Astrocyte (in vitro differentiated cells and primary cell): ENCODE measurements at regions not wholly inside any gene's neighbourhood (a gene's known extent, or its start where the extent isn't known, plus 50 kb on each side); places are given as distances from the start of the nearest gene placed in this dataset.

ENCODE experiments used
- DNase-seq: peaks from one replicate; pipeline ENCODE4 v3.0.0-alpha.2; 2010; ENCODE audit warnings: low read depth
- FAIRE-seq: peaks from 2 replicates; lab custom pipeline; 2011; peaks lifted over from hg19 to GRCh38; lab: Jason Lieb, UNC
- H2AFZ ChIP-seq: 2 replicates; pipeline ENCODE4 v1.6.0; 2012; ENCODE audit warnings: low read depth, low read length, inconsistent platforms
- H3K27ac ChIP-seq: 2 replicates; pipeline ENCODE4 v1.5.1; 2011; ENCODE audit warnings: low read depth, low read length, inconsistent platforms
- H3K27me3 ChIP-seq: 2 replicates; pipeline ENCODE4 v1.6.0; 2011; ENCODE audit warnings: low read length, inconsistent platforms; ENCODE audit not compliant: insufficient read depth
- H3K36me3 ChIP-seq: 2 replicates; pipeline ENCODE4 v1.5.1; 2011; ENCODE audit warnings: low read length, inconsistent platforms; ENCODE audit not compliant: insufficient read depth
- H3K4me1 ChIP-seq: 2 replicates; pipeline ENCODE4 v1.5.1; 2011; ENCODE audit warnings: low read length, inconsistent platforms; ENCODE audit not compliant: insufficient read depth
- H3K4me2 ChIP-seq: 2 replicates; pipeline ENCODE4 v1.6.0; 2012; ENCODE audit warnings: low read length, inconsistent platforms
- H3K4me3 ChIP-seq: 2 replicates; pipeline ENCODE4 v1.5.1; 2011; ENCODE audit warnings: low read depth, mild to moderate bottlenecking, low read length, inconsistent platforms; ENCODE audit not compliant: insufficient read depth
- H3K79me2 ChIP-seq: 2 replicates; pipeline ENCODE4 v1.6.0; 2012; ENCODE audit warnings: mild to moderate bottlenecking, low read length, inconsistent platforms; ENCODE audit not compliant: insufficient read depth
- H3K9ac ChIP-seq: 2 replicates; pipeline ENCODE4 v1.6.0; 2012; ENCODE audit warnings: mild to moderate bottlenecking, low read length, inconsistent platforms
- H3K9me3 ChIP-seq: 2 replicates; pipeline ENCODE4 v1.5.1; 2012; ENCODE audit warnings: low read depth, mild to moderate bottlenecking, low read length, inconsistent platforms; ENCODE audit not compliant: insufficient read depth
- H4K20me1 ChIP-seq: 2 replicates; pipeline ENCODE4 v1.6.0; 2012; ENCODE audit warnings: low read length, inconsistent platforms; ENCODE audit not compliant: insufficient read depth
- H3K27ac Mint-ChIP-seq: one replicate; pipeline ENCODE4 v1.8.0; 2021; ENCODE audit warnings: mild to moderate bottlenecking, mixed read lengths; ENCODE audit not compliant: unreplicated experiment
- H3K27me3 Mint-ChIP-seq: one replicate; pipeline ENCODE4 v1.8.0; 2021; ENCODE audit warnings: low read depth, mixed read lengths; ENCODE audit not compliant: unreplicated experiment
- H3K36me3 Mint-ChIP-seq: one replicate; pipeline ENCODE4 v1.8.0; 2021; ENCODE audit warnings: low read depth, mixed read lengths; ENCODE audit not compliant: unreplicated experiment
- H3K4me1 Mint-ChIP-seq: one replicate; pipeline ENCODE4 v1.8.0; 2021; ENCODE audit warnings: low read depth, mixed read lengths; ENCODE audit not compliant: unreplicated experiment
- H3K4me3 Mint-ChIP-seq: one replicate; pipeline ENCODE4 v1.8.0; 2021; ENCODE audit warnings: mild to moderate bottlenecking, moderate library complexity, mixed read lengths; ENCODE audit not compliant: unreplicated experiment
- H3K9me3 Mint-ChIP-seq: one replicate; pipeline ENCODE4 v1.8.0; 2021; ENCODE audit warnings: mild to moderate bottlenecking, mixed read lengths; ENCODE audit not compliant: unreplicated experiment
- CTCF ChIP-seq: IDR thresholded peaks from 2 replicates; pipeline ENCODE4 v1.5.1; 2011; ENCODE audit warnings: low read depth, mild to moderate bottlenecking, inconsistent platforms, low read length, moderate library complexity; ENCODE audit not compliant: insufficient read depth
- EZH2 ChIP-seq: IDR thresholded peaks from 2 replicates; pipeline ENCODE4 v1.6.1; 2012; ENCODE audit warnings: mild to moderate bottlenecking, low read length, inconsistent platforms; ENCODE audit not compliant: insufficient read depth

- no peak for DNase-seq
- Mint-ChIP-seq H3K27me3 (no peaks in the 10 kb centered on the region), H3K27ac (peak overlapping the region; percentile 75), H3K9me3 (peaks cover 2% of the 10 kb centered on the region), H3K36me3 (no peaks in the 10 kb centered on the region), H3K4me3 (no peak overlapping the region), H3K4me1 (peaks cover 21% of the 10 kb centered on the region)
- Histone ChIP-seq H3K9me3 (no peaks in the 10 kb centered on the region), H3K27ac (no peak overlapping the region), H3K9ac (no peak overlapping the region), H3K4me3 (no peak overlapping the region), H4K20me1 (no peaks in the 10 kb centered on the region), H2AFZ (no peak overlapping the region), H3K27me3 (no peaks in the 10 kb centered on the region), H3K79me2 (no peaks in the 10 kb centered on the region), H3K4me2 (no peak overlapping the region), H3K4me1 (no peaks in the 10 kb centered on the region), H3K36me3 (no peaks in the 10 kb centered on the region)
- TF ChIP-seq CTCF = no peak
- no peak for TF ChIP-seq EZH2
- FAIRE-seq = no peak
Measured at GRCh38 chr2:16462958-16463357, 202.7 kb downstream of the CYRIA start.

GRCh38 chr2:16461672-16462071, 204.0 kb downstream of the CYRIA start:
- Histone ChIP-seq H3K4me3 (no peak overlapping the region), H3K9ac (no peak overlapping the region), H3K9me3 (no peaks in the 10 kb centered on the region), H3K79me2 (no peaks in the 10 kb centered on the region), H3K27ac (no peak overlapping the region), H2AFZ (no peak overlapping the region), H3K27me3 (no peaks in the 10 kb centered on the region), H3K4me1 (no peaks in the 10 kb centered on the region), H3K4me2 (no peak overlapping the region), H3K36me3 (no peaks in the 10 kb centered on the region), H4K20me1 (no peaks in the 10 kb centered on the region)
- no peak overlapping the region for H3K4me3 Mint-ChIP-seq
- H3K4me1 Mint-ChIP-seq = peaks cover 21% of the 10 kb centered on the region
- FAIRE-seq = no peak
- no peaks in the 10 kb centered on the region for H3K36me3 Mint-ChIP-seq
- TF ChIP-seq EZH2 = no peak
- TF ChIP-seq CTCF = no peak
- no peaks in the 10 kb centered on the region for H3K27me3 Mint-ChIP-seq
- DNase-seq = no peak
- H3K27ac Mint-ChIP-seq = peak overlapping the region; percentile 75
- H3K9me3 Mint-ChIP-seq = peaks cover 4% of the 10 kb centered on the region

- DNase-seq (no peak), FAIRE-seq (no peak)
- Histone ChIP-seq H3K4me1 (no peaks in the 10 kb centered on the region), H3K79me2 (no peaks in the 10 kb centered on the region), H3K9me3 (no peaks in the 10 kb centered on the region), H3K27me3 (no peaks in the 10 kb centered on the region), H3K27ac (no peak overlapping the region), H3K4me3 (no peak overlapping the region), H2AFZ (no peak overlapping the region), H3K36me3 (no peaks in the 10 kb centered on the region), H4K20me1 (no peaks in the 10 kb centered on the region), H3K4me2 (no peak overlapping the region), H3K9ac (no peak overlapping the region)
- Mint-ChIP-seq H3K27ac (no peak overlapping the region), H3K9me3 (peaks cover 4% of the 10 kb centered on the region), H3K4me1 (peaks cover 13% of the 10 kb centered on the region), H3K36me3 (no peaks in the 10 kb centered on the region), H3K4me3 (no peak overlapping the region), H3K27me3 (no peaks in the 10 kb centered on the region)
- TF ChIP-seq CTCF = no peak
- TF ChIP-seq EZH2 = no peak
Measured at GRCh38 chr2:16459606-16460005, 206.0 kb downstream of the CYRIA start.
